ENCODE measurements at regions not wholly inside any gene's neighbourhood (a gene's known extent, or its start where the extent isn't known, plus 50 kb on each side); places are given as distances from the start of the nearest gene placed in this dataset.
"Not testable (repeated sequence)": the region's sequence is repeated elsewhere in the genome, so short reads cannot be mapped to it uniquely, and the experiment has no call there.

GRCh38 chr15:38733331-38733730 is 168.7 kb upstream of the RASGRP1 start:
- DNase-seq (ENCODE audit: low spot score): no peak

DNA sequence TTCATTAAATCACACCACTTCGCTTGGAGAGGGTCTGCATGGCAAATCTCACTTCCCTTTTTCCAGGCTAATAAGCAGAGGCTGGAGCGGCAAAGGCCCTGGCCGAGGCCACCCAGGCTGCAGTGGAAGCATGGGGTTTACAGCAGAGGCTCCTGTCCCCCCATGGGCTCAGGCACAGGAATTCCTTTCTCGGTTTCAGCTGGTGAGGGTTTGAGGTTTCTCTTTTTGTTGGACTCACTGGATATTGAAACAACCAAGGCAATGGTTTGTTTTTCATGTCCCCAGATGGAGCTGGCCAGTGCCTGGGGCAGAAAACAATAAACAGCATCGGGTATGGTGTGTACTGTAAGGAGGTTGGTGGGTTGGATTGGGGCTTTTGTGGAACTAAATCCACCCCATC is 175.6 kb upstream of the RASGRP1 start:
- no peak for DNase-seq (ENCODE audit: low spot score)

DNA sequence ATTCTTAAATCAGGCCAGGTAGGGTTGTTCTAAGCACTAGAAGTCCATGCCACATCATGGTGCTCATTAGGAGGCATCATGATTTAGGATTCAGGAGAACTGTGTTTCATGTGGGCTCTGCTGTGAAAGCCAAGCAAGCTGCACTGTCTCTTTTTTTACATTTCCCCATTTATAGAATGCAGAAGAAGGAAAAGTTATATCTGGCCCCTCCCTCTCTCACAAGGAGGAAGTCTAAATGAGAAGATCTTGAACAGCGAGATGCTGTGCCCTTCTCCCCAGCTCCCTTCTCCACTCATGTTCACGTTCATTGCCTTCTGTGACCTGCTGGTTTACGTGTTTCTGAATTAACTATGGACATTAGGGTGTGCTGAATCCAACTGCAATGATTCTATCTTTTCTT is 178.5 kb upstream of the RASGRP1 start:
- no peak for DNase-seq (ENCODE audit: low spot score)

DNA sequence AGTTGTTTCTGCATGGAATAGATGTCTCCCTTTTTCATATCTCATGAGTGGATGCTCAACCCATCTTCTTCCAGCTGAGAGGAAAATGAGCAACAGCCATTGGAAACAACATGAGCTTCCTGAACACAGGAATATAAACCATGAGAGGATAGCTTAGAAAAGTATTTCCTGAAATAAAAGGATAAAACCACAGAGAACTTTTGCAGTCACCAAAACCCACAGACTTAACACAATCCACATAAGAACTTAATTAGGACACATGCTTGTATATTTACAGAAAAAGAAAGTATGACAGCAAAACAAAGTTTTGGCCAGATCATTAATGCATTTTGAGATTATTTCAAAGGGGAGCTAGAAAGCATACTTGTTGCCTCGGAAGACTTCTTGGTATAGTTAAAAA is 180.5 kb upstream of the RASGRP1 start:
- DNase-seq (ENCODE audit: low spot score): no peak

DNA sequence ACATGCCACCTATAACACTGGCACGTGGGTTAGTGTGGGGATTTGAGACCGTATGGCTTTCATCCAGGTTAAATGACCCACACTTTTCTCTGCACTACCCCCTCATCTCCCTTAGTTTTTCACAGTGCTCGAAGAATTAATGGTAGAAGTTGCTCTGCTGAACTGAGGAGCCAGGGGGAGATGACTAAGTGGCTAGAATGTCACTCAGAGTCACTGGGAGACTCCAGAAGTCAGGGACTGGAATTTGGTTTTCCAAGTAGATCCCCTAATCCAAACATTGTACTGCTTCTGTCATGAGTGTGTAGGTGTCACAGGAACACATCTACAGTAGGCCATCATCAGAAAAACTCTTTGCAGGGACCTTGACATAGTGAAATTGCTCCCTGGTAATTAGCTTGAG is 181.0 kb upstream of the RASGRP1 start:
- DNase-seq (ENCODE audit: low spot score): no peak

GRCh38 chr15:38746211-38746610 is 181.6 kb upstream of the RASGRP1 start:
- no peak for DNase-seq (ENCODE audit: low spot score)

GRCh38 chr15:38748710-38749109 is 184.1 kb upstream of the RASGRP1 start:
- DNase-seq (ENCODE audit: low spot score): no peak

- DNase-seq (ENCODE audit: low spot score): no peak
These were observed 186.2 kb upstream of the RASGRP1 start for GRCh38 chr15:38750786-38751185.

DNA sequence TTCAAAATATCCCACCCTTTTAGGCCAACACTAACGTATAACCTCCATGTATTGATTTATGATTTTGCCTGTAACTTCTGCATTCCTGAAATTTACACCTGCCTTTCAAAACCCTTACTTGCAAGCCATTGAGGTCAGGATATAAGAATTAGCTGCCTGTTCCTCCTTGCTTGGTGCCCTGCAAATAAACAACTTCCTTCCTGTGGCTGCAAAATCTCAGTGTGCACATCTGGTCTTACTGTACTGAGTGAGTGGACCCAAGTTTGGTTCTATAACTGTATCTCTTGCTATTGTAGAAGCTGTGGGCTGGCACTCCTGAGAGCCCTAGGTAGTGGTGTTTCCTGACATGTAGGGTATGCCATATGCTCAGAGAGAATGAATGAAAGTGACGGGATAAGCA is 191.1 kb upstream of the RASGRP1 start:
- no peak for DNase-seq (ENCODE audit: low spot score)

DNA sequence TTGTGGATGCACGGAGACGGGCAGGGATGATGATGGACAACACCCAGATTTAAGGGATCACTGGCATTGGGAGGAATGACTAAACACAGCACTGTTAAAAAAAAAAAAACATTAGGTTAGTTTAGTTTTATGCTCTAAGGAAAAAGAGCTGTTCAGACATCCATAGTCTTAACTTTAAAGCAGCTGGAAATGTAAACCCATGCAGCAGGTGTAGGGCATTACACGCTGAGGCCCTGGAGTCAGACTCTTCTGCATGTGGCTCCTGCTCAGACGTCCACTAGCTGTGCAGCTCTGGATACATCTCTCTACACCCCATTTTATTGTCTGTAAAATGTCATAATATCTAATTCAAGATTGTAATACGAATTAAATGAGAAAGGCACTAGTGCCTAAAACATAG is 191.8 kb upstream of the RASGRP1 start:
- DNase-seq (ENCODE audit: low spot score): no peak

DNA sequence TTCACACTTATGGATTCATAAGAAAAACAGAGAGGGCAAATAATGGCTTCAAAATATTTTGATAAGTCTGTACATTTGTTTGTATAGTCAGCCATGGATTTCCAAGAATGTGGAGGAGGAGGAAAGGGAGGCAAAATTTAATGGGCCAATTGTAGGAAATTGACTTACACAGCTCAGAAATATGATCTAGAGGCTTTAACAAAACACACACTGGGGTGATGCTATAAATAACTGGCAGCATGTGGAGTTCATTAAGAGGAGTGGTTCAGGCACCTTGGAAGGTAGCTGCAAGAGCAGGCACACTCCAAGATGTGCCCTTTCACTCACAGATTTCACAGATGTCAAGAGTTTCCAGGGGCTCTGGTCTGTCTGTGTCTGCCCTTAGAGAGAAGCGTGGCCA is 193.4 kb upstream of the RASGRP1 start:
- no peak for DNase-seq (ENCODE audit: low spot score)

DNA sequence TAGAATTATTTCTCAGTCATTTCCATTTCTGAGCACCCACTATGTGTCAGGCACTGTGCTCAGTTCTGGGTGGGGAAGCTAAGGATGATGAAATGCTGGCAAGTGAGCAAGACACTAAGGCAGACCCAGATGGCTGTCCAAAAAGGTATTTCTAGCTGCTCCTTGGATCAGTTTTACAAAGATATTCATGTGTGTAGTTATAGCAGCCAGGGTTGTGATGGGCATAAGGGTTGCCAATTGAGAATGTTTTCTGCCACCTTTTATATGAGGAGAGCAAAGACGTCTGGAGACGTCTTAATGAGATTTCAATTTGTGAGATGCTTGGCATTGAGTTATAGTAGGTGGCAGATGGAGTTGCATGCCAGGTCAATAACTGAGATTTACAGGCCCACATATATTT is 197.1 kb upstream of the RASGRP1 start:
- DNase-seq (ENCODE audit: low spot score): no peak

DNA sequence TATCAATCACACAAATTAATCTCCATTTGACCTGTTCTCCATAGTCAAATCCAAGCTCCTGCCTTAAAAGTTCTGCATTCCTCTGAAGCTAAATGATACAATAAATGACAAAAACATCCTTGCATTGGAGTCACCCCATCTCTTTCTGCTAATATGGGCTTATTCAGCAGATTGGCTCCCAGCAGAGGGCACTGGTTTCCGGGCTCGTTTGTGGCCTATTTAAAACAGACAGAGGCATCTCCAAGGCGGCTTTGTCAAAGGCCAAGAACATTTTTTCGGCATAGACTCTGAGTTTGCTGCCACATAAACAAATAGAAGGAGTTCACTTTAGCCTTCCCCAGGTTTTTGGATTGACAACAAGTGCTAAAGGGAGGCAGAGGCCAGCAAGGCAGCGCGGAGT is 204.4 kb upstream of the RASGRP1 start:
- DNase-seq (ENCODE audit: low spot score): no peak

DNA sequence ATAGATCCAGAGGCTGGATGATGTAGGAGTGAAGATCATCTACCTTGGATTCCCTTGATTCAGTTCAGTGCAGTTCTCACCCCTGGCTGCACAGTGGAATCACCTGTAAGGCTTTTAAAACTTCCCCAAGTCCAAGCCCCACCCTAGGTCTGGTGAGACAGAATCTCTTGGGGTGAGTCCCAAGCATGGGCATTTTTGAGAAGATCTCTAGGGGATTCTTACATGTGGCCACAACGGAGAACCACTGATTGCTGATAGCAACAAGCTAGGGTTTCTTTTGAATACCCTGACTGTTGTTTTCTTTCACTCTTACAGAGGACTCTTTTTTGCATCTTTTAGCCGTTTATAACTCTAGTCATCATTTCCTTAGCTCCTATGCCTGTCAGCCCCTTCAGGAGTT is 204.9 kb upstream of the RASGRP1 start:
- no peak for DNase-seq (ENCODE audit: low spot score)

DNA sequence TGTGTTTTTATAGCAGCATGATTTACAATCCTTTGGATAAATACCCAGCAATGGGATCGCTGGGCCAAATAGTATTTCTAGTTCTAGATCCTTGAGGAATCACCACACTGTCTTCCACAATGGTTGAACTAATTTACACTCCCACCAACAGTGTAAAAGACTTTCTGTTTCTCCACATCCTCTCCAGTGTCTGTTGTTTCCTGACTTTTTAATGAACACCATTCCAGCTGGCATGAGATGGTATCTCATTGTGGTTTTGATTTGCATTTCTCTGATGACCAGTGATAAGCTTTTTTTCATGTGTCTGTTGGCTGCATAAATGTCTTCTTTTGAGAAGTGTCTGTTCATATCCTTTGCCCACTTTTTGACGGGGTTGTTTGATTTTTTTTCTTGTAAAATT is 209.5 kb upstream of the RASGRP1 start:
- not testable (repeated sequence) for DNase-seq (ENCODE audit: low spot score)

DNA sequence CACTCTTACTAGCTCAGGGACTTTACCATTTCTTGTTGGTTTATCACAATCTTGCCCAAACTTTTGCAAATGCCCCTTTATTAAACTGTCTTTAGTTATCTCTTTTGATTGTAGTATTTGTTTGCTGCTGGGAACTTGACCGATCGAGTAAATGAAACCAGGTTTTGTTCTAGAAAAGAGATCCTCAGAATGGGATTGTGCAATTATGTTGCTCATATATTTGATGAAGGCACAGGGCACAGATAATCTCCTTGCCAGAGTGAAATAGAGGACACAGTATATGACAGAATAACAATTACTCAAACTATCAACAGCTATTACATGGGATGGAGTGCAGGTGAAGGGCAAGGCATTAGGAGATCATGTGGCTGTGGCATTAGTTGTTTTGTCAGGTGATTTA is 216.6 kb upstream of the RASGRP1 start:
- no peak for DNase-seq (ENCODE audit: low spot score)

DNA sequence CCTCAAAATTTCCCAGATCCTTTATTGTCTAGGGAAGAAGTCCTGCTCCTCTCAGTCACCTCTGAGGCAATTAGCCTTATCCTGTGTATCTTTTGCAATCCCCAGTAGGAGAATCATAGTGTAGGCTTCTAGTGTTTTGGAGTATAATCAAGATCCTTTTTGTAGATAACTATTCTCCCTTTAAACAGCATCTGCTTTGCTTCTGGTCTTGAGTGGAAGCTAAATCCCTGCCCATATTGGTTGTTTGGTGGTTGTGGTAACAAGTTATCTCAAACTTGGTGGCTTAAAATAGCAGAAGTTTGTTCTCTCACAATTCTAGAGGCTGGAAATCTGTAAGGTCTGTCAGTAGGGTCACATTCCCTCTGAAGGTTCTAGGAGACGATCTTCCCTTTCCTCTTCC is 217.5 kb upstream of the RASGRP1 start:
- DNase-seq (ENCODE audit: low spot score): no peak

DNA sequence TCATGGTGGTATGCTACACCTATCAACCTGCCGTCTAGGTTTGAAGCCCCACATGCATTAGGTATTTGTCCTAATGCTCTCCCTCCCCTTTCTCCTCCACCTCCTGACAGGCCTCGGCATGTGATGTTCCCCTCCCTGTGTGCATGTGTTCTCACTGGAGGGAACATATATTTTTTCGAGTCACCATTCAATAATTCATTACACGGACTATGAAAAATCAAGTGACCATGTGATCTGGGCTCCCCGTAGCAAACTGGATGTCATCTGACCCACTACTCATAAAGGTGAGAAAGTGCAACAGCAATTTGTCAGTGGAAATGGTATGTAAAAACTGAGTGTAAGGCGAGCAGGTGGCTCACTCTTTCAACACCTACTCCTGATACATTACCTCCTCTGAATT is 224.3 kb upstream of the RASGRP1 start:
- no peak for DNase-seq (ENCODE audit: low spot score)

DNA sequence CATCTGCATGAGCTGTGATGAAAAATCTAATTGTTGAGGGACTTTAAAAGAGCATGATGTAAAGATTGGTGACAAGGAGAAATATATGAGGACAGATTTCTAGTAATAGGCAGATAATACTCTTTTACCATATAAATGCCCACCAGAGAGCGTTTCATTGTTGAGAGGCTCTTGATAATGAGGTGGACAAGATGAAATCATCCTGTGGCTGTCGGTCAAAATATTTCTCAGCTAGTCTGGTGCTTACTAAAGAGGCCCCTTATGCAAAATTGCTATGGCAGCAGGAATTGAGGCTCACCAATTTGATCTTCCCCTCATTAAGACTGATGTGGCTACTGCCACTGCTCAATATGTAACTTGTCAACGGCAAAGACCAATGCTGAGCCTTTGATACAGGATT is 225.0 kb upstream of the RASGRP1 start:
- DNase-seq (ENCODE audit: low spot score): no peak

- DNase-seq (ENCODE audit: low spot score): no peak
These were observed 228.7 kb upstream of the RASGRP1 start for GRCh38 chr15:38793206-38793810.

DNA sequence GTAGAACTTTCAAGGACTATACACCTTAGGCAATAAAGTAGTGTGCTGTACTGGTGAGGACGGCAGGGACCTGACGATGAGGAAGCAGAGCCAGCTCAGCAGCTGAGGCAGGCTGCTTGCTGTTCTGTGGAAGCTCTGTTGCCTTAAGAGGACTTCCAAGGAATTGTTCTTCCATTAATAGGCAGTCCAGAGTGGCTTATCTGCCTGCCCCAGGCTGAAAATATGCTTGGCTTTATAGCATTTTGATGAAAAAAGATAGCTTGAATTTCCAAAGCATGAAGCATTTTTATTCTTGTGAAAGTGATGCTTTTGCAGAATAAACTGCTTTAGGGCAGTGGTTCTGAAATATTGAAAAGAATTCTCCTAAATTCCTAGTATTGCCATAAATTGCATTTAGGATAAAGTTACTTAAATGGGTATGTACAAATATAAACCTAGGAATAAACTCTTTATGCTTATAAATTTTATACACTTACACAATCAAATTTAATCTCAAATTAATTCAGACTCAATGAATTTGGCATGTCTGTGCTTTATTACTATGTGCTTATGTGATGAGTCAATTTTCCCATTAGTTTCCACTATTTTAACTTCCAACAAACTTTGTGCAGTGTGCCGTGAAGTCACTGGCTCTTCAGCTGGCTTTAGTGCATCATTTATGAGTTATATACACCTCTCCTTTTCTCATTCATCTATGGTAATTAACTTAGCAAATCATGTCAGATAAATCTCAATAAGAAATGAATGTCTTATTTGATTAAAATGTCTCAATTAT is 231.0 kb upstream of the RASGRP1 start:
- DNase-seq (ENCODE audit: low spot score): no peak

- no peak for DNase-seq (ENCODE audit: low spot score)
These were observed 232.0 kb upstream of the RASGRP1 start for GRCh38 chr15:38796589-38796988.

- not testable (repeated sequence) for DNase-seq (ENCODE audit: low spot score)
These were observed 232.9 kb upstream of the RASGRP1 start for GRCh38 chr15:38797506-38797905.
